HFF-Myc (cell line): ENCODE measurements at regions not wholly inside any gene's neighbourhood (a gene's known extent, or its start where the extent isn't known, plus 50 kb on each side); places are given as distances from the start of the nearest gene placed in this dataset.

Experiments
- DNase-seq: peaks from one replicate; pipeline ENCODE4 v3.0.0-alpha.2; 2011; ENCODE audit warnings: low read depth; ENCODE audit errors: extremely low read depth
- H3K4me3 ChIP-seq: replicated peaks from 2 replicates; pipeline ENCODE4 v1.5.1; 2011; ENCODE audit warnings: low read depth, mild to moderate bottlenecking, control low read depth, low read length
- CTCF ChIP-seq: IDR thresholded peaks from 2 replicates; pipeline ENCODE4 v1.5.1; 2012; ENCODE audit warnings: mild to moderate bottlenecking, low read depth, low read length, control low read depth; ENCODE audit errors: missing control alignments

DNA sequence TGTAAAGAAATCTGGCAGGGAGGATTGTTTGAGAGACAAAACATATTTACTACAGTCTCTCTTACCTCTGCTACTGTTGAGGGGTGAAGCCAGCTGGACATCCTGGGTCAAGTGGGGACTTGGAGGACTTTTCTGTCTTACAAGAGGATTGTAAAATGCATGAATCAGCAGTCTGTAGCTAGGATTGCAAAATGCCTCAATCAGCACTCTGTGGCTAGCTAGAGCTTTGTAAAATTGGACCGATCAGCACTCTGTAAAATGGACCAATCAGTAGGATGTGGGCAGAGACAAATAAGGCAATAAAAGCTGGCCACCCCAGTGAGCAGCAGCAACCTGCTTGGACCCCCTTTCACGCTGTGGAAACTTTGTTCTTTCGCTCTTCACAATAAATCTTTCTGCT lies 995.8 kb upstream of the CDH6 start:
- TF ChIP-seq CTCF = no peak
- H3K4me3 ChIP-seq = no peak overlapping the region
- DNase-seq = no peak

- TF ChIP-seq CTCF = no peak
- no peak overlapping the region for H3K4me3 ChIP-seq
- no peak for DNase-seq
Observed at GRCh38 chr5:30195036-30195435, 998.5 kb upstream of the CDH6 start.

DNA sequence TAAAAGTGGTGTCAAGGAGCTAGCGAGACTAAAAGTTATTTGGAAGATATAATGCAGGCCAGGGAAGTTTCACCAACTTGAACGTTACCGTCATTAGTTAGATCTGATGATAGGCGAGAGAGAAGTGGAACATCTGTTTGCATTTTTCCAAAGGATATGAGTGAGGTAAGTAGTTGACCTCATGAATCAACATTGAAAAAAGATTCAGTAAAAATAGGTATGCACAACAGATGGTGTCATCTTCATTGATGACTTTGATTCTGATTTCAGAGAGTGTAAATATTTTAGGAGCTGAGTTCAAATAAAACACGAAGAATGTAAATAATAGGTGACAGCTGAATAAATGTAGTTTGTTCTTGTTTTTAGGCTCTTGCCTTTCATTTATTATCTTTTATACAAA lies 998.9 kb upstream of the CDH6 start:
- DNase-seq = no peak
- TF ChIP-seq CTCF = no peak

DNA sequence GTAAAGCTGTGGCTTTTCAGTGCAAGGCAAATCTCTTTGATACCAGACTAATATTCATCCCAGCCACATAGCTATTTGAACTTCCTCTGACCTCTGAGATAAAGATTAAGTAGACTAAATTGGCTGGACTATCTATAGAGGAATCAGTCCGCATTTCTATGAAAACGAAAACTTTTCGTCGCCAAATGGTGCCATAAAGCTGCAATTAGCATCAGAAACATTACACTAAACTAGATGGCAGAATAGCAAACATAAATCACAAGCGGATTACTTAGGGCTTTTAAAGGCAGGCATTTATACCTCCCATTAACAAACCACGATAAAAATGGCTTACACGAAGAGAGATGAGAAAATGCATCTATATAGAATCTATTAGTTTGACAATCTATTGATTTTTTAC lies 1009.7 kb upstream of the CDH6 start:
- H3K4me3 ChIP-seq = no peak overlapping the region
- TF ChIP-seq CTCF = no peak
- DNase-seq = no peak

More for the DNA sequence above, 998.9 kb upstream of the CDH6 start:
- H3K4me3 ChIP-seq = no peak overlapping the region

GRCh38 chr5:30156156-30156555 lies 1037.3 kb upstream of the CDH6 start:
- no peak for DNase-seq
- no peak overlapping the region for H3K4me3 ChIP-seq
- no peak for TF ChIP-seq CTCF

DNA sequence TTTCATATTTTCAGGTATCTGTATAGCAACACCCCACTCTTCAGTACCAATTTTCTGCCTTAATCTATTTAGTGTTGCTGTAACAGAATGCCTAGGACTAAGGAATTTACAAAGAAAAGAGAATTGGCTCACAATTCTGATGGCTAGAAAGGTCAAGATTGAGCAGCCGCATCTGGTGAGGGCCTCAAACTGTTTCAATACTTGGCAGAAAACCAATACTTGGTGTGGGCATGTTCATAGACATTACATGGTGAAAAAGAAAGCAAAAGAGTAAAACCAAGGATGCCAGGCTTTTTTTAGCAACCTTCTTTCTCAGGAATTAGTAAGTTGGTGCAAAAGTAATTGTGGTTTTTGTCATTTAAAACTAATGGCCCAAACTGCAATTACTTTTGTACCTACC lies 1041.1 kb upstream of the CDH6 start:
- no peak for DNase-seq
- no peak overlapping the region for H3K4me3 ChIP-seq
- TF ChIP-seq CTCF = no peak

DNA sequence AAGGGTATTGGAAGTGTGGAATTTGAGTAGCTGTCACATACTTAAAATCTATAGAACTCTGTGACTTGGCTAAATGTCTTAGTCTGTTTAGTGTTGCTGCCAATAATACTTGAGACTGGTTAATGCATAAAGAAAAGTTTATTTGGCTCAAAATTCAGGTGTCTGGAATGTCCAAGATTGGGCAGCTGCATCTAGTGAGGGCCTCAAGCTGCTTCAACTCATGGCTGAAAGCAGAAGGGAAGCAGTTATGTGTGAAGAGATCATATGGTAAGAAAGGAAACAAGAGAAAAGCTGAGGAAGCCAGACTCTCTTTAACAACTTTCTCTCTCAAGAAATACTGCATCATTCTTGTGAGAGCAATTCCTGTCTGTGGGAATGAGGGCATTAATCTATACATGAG lies 1043.3 kb upstream of the CDH6 start:
- no peak for DNase-seq
- TF ChIP-seq CTCF = no peak
- no peak overlapping the region for H3K4me3 ChIP-seq
